NOMO-1 treated with DMSO at 0.1 percent for 48 hours (cell line): ENCODE measurements at regions not wholly inside any gene's neighbourhood (a gene's known extent, or its start where the extent isn't known, plus 50 kb on each side); places are given as distances from the start of the nearest gene placed in this dataset.

ENCODE experiments used
- DNase-seq: peaks from one replicate; lab custom pipeline; 2025; ENCODE audit not compliant: unreplicated experiment; lab: John Stamatoyannopoulos, UW

DNA sequence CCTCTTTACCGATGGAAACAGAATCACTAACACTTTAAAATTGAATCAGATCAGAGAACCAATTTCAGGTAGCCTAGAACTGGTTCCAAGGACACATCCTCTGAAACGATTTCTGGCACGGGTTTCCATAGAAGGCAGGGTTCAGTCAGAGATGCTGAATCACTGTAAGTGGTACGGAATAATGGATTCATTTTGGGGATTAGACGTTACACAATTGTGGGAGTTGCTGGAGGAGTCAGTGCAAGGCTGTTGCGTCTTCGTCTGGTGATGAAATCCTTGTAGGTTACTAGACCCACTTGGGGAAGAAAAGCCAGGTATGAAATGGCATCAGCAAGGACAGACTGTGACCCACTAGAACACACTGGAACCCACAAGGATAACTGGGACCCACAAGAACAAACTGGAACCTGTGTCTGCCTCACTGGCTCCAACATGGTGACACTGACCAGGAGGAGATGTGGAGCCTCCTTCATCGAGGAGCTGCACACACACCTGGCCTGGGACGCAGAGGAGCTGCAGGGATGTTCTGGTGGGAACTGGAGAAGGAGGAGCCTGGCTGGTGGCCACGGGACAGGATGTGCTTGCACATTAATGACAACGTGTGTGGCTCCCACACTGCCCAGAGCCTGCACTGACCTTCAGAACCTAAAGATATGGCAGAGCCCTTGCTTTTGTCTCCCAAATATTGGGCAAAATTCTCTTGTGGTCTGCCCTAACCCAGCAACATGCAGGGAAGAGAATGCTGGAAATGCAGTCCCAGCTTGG is 105.1 kb downstream of the TRAPPC11 start:
- DNase-seq, result no peak

DNA sequence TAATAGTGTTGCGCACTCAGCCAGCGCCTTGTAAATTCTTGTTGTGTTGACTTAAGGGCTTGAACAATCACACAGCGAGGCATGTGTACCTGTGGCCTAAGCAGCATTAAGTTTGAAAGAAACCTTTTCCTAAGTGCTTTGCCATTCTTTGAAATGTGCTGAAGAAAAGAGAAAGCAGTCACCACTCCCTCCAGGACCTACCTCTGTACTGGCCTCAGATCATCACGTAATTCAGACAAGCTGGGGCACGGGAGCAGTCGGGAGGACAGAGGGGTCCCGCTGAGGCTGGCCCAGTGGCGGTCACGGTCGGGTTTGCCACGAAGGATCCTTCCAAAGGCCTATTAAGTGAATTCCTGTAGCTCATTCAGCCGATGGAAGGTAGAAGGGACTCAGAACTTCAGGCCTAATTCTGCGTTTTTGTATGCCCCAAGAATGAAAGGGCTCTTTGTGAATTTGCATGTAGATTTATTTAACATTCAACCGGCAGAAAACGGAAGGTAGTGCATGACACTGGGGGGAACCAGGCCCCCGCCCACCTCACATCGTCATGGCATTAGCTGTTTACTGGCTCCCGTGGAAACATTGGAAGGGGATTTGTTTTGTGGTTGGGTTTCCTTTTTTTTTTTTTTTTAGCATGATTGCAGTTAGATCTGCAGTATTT is 106.3 kb downstream of the TRAPPC11 start:
- no peak for DNase-seq

DNA sequence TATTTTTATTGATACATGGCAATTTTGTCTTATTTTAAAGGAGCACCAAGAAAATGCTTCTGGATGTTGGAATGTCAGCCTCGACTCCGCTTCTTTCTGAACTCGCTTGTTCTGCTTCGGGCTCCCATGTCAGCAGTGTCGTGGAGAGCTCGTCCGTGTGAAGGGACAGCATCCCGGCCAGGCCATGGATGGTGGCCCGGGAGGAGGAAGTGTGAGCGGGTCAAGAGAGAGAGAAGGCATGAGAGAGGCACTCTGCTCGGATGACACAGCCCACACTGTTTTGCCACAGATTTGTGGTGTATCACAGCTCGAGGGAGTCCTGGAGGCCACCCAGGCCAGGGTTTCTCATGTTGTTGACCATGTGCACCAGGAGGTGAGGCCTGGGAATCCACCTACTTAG is 107.0 kb downstream of the TRAPPC11 start:
- no peak for DNase-seq

DNA sequence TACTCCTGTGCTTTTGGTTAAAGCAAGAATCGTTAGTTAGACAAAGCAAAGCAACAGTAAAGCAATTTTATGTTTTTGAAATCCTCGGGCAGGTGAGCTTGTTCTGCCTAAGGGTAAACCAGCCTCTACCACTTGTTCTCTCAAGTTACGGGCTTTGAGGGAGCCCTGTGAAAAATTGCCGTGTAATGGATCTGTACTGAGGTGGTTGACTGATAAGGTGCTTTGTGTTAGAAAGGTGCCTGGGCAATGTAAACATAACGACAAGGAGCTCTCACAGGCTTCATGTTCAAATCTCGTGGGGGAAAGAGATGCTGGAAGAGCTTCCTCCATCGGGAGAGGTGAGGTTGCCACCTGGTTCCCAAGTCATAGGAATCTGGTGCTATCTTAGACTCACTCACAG is 111.8 kb downstream of the TRAPPC11 start:
- no peak for DNase-seq

DNA sequence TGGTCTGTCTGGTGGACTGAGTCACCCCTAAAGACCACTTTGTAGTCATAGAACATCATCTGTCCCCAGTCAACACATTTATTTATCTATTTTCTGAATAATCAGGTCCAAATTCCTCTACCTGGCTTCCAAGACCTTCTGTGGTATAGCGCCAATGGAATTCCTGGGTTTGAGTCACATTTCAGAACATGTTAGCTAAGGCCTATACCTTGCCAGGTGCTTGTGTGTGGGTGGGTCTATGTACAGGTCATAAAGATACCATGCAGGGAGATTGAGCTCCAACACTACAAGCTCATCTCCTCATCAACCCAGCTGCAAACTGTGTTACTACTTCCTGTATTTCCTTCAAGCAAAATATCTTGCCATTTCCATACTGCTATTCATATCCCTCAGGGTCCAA is 113.3 kb downstream of the TRAPPC11 start:
- DNase-seq, result no peak

DNA sequence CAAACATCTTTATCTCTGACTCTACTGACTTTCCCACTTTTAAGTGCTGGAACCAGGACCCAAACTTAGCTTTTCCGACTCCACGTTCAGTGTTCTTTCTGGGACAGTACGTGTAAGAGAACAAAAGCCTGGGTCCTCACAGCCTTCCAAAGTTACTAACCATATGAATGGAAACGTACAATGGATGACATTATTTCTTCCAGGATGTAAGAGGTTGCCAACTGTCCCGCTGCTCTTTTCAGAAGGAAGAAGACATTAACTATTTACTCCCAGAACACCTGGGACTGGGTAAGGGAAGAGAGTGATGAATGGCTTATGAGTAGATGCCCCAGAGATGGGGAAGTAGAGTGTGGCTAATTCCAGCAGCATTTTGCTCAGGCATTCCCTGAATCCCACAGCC is 114.7 kb downstream of the TRAPPC11 start:
- no peak for DNase-seq

DNA sequence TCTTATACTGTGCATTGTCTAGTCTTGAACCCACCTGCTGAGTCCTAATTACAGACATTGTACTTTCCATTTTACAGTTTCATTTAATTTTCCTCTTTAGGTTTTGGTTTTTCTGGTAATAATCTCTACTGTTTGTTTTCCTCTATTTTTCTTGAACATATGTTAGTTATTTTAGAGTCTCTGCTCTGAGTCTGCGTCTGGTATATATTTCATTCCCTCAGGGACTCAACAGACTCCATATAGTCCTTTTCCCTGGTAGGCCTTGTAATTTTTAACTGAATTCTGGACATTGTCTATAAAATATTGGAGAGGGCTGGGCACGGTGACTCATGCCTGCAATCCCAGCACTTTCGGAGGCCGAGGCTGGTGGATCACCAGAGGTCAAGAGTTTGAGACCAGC is 121.8 kb upstream of the STOX2 start:
- no peak for DNase-seq

DNA sequence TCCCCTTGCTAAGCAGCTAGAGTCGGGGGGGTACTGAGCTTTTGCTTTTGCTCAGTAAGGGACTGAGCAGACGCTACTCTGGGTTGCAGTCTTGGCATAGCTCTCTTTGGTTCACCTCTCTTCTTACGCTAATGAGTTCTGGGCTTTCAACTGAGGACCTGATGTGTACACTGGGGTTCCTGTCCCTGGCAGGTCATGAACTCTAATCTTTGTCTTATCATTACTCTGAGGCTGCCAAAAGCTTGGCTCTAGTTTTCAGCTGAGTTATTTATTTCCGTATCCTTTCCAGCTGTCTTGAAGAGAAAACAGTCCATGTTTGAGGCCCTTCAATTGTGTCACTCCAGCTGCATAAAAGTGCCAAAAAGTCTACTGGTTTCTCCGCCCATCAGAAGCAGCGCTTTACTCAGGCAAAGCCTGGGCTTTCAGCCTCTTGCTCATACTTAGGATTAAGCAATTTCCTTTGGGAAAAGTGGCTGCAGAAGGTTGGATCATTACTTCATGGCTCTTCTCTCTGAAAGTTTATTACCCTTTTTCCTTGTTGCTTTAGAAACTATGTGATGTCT is 121.0 kb upstream of the STOX2 start:
- DNase-seq, result no peak

DNA sequence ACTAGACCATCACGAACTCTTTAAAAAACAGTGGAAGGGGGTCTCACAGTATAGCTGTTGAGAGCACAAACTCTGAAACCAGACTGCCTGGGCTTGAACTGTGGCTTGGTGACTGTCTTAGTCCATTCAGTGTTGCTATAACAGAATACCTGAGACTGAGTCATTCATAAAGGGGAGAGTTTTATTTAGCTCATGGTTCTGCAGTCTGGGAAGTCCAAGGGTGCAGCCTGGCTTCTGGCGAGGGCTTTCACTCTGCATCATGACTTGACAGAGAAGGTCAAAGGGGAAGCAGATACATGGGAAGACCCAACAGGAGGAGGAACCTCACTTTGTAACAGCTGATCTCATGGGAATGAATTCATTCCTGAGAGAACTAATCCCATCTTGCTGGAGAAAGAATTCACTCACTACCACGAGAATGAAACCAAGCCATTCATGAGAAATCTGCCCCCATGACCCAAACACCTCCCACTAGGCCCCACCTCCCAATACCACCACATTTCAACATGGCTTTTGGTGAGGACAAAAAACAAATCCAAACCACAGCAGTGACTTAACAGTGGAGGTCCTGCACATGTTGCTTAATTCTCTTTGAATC is 116.7 kb upstream of the STOX2 start:
- no peak for DNase-seq

DNA sequence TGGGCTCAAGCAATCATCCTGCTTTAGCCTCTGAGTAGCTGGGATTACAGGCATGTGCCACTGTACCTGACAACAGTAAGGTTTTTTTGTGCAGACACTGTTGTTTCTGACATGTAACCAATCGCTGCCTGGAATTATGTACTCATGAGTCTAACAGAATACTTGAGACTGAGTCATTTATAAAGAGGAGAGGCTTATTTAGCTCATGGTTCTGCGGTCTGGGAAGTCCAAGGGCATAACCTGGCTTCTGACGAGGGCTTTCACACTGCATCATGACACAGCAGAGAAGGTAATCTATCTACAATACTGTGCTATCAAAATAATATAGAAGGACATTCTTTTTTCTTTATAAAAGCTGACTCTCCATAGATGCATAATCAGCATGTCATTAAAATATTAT is 115.5 kb upstream of the STOX2 start:
- no peak for DNase-seq

DNA sequence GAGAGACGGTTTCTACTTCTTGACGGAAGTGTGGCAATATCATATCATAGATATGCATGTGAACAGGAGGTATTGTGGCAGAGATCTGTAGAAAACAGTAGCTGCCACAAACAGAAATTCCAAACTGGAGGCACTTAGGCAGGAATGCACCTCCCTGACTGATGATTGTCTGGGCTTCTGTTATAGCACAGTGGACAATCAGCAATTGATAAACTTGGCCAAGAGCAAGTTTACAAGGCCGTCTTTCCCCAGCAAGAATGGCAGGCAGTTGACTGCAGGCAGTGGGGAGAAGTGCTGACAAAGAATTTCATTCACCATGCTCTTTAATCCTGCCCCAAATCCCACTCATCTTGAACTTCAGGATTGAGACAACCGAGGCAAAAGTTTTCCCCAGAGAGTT is 114.4 kb upstream of the STOX2 start:
- no peak for DNase-seq

DNA sequence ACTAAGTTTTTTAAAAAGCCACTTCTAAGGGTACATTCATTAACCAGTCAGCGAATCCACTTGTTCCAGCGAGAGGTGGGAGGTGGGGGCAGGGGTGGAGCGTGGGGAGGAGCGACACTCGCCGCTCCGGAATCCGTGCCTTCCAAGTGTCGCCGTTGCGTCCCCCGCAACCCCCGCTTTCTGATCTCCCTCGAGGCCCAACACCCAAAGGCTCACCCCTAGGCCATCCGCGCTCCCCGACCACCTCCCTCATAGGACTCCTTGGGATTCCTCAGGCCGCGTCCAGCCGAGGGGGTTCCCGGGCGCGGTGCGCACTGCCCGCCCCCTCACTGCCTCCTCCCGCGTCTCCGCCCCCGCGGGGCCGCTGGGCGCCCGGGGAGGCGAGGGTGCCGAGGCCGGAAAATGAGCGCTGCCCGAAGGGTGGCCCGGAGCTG is 108.1 kb upstream of the STOX2 start:
- no peak for DNase-seq

DNA sequence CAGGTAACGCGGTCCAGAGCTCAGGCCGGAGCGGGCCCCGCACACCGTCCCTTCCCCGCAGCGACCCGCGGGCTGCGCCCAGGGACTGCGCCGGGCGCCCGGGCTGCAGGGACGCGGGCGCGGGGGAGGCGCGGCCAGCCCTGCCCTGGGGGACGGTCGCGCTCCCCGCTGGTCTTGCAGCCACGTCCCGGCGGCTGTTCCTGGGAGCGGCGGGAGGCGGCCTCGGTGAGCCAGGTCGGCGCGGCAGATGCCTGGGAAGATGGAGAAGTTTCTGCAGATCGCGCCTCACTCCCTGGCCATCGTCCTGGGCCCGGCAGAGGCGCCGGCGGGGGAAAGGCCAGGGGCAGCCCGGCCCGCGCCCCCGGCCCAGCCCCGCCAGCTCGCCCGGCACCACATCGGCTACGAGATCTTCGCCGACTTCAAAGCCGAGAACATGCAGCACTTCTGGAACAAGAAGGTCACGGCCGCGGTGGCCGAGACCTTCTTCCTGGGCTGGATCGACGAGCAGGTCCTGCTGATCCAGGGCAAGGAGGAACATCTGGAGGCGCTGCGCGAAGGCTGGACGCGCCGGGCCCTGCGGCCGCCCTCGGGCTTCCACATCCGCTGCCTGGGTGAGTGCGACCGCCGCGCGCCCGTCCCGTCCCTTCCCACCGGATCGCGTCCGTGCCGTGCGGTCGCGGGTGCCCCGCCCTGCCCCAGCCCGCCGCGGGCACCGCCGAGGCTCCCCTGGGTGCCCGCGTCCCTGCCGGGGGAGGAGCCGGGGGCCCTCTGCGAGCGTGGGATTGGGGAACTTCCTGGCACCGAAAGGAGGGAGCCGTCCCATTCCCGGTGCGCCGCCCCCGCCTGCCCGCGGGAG is 107.4 kb upstream of the STOX2 start:
- DNase-seq, result no peak

DNA sequence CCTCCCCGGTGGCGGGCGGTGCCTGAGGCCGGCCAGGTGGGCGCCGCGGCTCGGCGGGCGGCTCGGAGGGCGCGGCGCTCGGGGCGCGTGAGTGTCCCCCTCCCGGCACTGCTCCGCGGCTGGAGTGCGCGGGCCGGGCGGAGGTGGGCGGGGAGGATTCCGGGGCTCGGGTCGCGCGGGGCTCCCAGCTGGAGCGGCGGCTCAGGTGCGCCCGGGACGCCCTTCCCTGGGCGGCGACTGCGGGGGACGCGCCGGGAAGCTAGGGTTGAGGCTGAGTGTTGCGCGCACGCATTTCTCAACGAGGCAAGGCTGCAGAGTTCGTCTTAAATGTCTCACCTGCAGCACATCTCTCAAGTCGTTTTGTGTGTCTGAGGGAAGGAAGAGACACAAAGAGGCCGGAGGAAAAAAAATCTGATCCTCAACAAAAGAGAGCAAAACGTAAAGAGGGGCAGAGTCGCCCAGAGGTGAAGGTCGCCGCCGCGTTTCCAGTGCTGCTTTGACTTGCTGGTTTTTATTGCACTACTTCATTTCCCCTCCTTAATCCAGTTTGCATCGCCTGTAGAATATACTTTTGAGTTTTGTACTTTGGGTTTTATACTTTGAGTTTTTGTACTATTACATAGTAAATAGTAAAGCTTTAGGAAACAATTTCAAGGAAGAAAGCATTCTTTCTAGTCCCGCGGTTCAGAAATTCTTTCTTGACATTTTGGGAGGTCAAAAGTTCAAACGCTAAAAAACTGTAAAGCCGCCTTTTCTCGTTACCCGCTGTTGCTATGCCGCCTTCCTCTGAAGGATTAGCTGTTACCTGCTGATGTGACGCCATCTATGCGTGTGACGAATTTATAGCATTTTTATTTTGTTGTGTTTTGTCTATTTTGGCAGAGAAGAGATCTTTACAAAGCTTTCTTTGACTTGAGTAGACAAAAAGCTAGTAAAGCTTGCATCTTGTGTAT is 106.5 kb upstream of the STOX2 start:
- DNase-seq, result peak; percentile 12

DNA sequence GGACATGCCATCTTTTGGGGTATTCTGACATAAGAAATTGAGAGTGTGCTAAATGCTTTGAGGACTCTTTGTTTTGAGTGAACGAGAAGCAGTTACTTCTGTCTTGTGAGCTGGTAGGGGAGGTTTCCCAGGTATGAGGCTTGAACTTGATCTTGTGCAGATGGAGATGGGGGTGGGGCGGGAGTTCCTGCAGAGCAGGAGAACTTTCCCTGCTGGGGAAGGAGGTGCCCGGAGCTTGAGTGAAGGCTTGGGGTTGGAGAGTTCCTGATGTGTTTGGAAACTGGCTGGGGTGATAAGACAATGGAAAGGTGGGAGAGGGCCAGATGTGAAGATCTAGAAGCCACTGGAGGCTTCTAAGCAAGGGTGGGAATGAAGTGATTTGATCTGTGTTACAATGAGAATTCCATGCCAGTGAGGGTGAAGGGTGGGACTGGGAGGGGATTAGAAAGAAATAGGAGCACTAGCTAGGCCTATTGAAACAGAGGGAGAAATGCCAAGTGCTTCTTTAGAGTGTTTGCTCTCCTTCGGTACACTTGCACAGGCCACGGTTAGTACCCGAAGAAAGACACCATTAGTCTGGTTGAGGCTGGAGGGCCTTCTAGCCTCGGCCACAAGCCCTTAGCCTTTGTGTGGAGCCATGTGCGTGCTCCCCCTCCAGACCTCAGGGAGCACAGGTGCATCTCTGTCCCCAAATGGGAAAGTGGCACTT is 103.5 kb upstream of the STOX2 start:
- DNase-seq, result no peak

DNA sequence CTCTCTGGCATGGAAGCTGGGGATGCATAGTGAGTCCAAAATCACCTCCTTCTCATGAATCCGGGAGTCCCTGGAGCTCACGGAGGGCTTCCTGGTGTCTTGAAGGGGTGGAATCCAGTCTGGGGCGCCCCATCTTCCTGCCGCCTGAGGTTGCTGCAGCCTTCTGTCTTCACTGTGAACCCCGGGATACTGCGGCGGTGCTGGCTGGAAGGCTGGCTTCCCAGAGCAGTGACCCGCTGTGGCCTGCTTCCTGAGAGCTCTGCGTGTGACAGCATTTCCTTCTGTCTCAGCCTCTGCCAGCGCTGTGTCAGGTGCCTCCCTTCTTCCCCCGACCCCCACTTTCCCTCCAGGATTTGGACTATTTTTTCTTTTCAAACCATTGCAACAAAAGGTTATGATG is 98.8 kb upstream of the STOX2 start:
- DNase-seq, result no peak

DNA sequence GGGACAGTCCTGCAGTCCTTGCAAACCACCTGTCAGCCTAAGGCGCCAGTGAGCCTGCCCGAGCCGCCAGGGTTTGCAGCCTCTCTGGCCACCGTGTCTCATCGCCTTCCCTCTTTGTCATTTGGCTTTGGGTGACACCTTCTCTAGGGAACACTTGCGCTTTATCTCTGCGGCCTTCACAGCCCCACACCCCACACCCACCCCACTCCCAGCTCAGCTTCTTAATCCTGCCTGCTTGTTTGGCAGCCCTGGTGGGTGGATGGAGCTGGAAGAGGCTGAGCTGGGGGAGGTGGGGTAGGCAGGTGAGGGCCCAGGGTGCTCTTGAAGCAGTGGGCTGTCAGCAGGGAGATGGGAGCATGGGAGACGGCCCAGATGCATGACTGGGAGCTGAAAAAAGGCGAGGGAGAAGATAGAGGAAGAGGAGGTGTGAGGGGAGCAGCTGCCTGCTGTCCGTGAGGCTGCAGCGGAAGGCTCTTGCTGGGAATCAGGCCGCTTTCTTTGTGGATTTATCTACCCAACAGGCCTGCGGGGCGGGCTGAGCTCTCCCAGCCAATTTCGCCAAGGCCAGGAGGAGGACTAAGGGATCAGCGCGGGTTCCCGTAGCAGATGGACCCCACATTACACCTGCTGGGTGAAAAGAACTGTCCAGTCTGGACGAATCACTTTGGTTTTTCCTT is 97.5 kb upstream of the STOX2 start:
- no peak for DNase-seq

DNA sequence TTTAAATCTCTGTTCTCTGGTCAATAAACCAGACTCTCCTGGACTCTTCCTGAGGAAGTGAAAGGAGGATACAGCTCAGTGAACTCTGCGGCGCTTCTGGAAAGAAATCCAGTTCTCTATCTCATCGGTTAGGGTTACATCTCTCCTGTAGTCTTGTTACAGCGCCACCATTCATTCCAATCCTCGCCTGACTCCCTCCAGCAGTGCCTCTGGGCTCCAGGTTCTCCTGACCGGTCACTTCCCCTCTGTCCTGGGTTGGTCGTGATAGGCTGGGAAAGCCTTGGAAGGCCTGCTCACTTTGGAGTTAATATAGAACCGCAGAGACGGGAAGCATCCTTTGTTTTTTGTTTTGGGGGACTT is 97.0 kb upstream of the STOX2 start:
- DNase-seq, result no peak

DNA sequence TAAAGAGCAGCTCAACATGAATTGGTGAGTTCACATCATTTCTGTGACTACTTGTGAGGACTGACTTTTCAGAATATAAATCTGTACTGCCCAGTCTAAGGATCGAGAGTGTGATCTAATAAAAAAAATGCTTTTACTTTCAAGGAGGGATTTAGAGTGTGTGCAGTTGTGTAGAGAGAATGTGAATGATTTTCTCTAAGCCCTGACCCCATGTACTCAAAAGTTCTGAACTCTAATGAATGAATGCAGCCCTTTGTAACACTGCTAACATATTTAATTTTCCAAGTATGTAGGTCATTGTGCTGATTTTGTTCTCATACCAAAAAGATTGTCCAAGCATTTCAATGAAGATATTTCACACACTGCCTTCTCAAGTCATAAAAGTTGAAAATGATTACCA is 92.5 kb upstream of the STOX2 start:
- no peak for DNase-seq
